HG02870 (cell line): ENCODE measurements at regions not wholly inside any gene's neighbourhood (a gene's known extent, or its start where the extent isn't known, plus 50 kb on each side); places are given as distances from the start of the nearest gene placed in this dataset.

ENCODE experiments used
- ATAC-seq: cut with Tn5 transposase; IDR thresholded peaks from one replicate; pipeline ENCODE4 v1.9.1; 2021; ENCODE audit warnings: mild to moderate bottlenecking, moderate library complexity; ENCODE audit not compliant: unreplicated experiment

DNA sequence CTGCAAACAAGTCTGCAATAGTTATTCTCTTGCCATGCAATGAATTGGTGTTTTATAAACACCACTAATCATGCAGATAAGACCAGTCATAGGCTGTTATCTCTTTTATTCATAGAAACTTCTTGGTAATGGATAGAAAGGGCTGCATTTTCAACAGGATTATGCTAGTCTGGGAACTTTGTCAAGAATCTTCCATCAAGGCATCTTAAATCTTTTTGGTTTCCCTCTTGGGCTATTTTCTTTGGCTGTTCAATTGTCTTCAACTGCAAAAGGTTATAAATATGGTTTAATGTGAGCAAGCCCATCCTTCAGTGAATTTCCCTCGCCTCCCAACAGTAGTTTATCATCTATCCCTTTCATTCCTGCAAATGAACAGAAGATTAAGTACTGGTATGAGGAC lies 59.0 kb upstream of the MINAR1 start:
- no peak for ATAC-seq

DNA sequence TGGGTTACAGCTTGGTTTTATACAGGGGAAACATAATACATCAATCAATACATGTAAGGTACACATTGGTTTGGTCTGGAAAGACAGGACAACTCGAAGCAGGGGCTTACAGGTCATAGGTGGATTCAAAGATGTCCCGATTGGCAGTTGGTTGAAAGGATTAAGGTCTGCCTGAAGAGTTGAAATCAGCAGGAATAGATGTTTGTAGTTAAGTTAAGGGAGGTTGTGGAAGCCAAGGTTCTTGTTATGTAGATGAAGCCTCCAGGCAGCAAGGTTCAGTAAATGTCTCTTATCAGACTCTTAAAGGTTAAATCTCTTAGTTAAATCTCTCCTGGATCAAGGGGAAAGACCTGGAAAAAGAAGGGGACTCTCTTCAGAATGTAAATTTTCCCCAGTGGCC lies 58.4 kb upstream of the MINAR1 start:
- ATAC-seq, result no peak

DNA sequence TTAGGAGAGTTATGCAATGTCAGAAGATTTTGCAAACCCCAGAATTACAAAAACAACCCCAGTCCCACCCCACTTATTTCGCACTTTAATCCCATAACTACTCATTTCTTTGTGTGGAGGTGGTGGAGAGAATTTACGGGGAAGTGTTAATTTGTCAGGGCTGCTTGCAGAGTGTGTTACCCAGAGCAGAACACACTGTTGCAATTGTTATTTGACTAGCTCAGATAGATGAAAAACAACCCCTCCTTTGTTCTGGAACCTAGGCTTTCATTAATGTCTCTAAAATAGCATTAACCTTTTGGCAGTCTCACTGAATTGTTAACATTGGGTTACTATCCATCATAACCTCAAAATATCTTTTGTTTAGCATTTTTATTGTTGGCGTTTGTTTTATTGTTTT lies 55.8 kb upstream of the MINAR1 start:
- ATAC-seq, result no peak

DNA sequence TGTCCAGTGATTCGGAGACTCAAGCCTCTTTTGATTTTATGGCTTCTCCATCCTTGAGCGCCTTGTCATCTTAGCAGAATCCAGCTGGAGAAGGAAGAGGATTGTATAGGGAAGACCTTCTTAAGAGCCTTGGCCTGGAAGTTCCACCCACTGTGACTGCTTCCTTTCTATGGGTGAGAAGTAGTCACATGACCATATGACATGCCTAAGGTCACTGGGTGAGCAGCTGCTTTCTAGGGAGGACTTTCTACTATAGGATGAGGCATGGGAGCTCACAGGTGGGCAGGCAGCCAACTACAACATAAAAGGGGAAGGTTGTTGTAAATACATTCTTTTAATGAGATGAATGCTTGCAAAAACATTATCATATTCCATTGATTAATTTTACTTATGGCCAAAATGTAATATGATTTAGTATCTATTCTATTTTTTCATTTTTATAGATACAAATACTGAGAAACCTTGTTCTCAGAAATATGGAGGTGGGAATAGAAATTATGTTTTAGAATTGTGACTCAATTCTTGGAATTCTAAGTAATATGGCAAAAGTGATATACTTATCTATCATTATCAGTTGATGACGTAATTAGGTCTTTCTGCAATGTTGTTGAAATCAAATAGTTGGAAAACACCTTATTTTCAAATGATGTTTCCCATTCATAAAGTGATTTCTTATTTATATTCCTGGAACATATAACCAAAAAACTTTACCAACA lies 53.6 kb upstream of the MINAR1 start:
- no peak for ATAC-seq

DNA sequence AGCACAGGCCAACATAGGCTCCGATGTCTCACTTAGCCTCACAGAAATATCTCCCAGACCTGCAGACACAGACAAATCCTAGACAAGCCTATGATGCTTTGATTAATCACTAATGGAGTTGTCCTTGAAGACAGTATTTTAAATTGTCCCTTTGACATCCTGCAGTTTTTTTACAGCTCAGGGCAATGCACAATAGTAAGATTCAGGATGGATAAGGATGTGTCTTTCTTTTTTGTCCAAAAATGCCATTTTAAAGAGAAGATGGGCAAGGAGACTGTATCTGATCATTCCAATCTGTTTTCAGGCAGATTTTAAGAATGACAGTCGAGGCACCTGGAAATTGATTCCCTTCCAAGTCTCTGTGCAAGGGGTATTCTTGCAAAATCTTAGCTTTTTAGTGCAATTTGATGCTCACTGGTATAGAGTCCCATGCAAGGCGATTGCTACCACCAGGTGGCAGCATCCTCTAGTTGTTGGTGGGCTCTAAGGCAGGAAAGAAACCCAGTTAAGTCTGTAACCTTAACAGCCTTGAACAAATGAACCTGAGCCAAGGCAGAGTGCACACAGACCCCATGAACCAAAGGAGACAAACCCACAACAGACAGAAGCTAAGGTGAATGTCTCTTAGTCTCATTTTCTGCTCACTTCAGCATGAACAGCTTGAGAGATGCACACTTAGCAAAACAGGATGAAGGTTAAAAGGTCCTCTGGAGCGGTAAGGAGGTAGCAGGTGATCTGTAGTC lies 51.2 kb upstream of the MINAR1 start:
- peak; percentile 65 for ATAC-seq

DNA sequence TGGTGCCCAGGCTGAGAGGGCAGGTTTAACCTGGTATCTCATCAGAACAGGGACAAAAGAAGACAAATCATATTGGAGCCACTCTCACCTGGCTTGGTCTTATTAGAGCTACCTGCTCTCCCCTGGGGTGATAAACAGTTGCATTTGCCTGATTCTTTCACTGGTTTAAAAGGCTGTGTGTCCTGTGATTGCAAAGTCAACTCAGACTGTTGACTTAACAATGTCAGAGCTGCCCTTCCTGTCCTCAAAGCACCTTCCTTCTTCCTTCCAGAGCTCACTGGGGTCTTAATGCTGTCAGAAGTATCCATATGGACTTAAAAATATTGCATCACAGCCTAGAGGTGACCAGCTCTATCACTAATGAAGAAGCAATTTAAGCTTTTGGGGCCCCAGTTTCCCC lies 50.5 kb upstream of the MINAR1 start:
- ATAC-seq, result no peak
